ENCODE measurements at regions not wholly inside any gene's neighbourhood (a gene's known extent, or its start where the extent isn't known, plus 50 kb on each side); places are given as distances from the start of the nearest gene placed in this dataset.

GRCh38 chr21:35506352-35506751 is 457.2 kb upstream of the RUNX1 start:
- TF ChIP-seq POLR2A (IDR thresholded peaks at IDR 0.05; ENCODE audit: low read length) (no peak), RNF2 (IDR thresholded peaks at IDR 0.05; ENCODE audit: borderline replicate concordance, low read depth) (no peak), PHF8 (IDR thresholded peaks at IDR 0.05; ENCODE audit: borderline replicate concordance, low read depth) (no peak), CTCF (IDR thresholded peaks at IDR 0.05) (no peak), CEBPB (IDR thresholded peaks at IDR 0.05) (no peak), JUN (IDR thresholded peaks at IDR 0.05) (no peak)

Data from A549 (cell line).